Thoracic aorta (tissue), 2 donors: ENCODE measurements at regions not wholly inside any gene's neighbourhood (a gene's known extent, or its start where the extent isn't known, plus 50 kb on each side); places are given as distances from the start of the nearest gene placed in this dataset.
A peak's percentile ranks its signal among the peaks of the same experiment; 100 is the strongest.

Experiments used
- ATAC-seq: fragments of 150-250 bp; one replicate; pipeline ENCODE4 v1.8.0; 2017; ENCODE audit warnings: low read depth; ENCODE audit not compliant: insufficient number of reproducible peaks, low FRiP score
- DNase-seq: peaks from one replicate; pipeline ENCODE4 v3.0.0-alpha.2; 2020; ENCODE audit warnings: low spot score
- H3K27ac ChIP-seq, 2 donors: fragments of 200-600 bp; sonication (generic); 1 replicate in 1 of 2; 2 replicates in 1 of 2; pipeline ENCODE4 v1.5.1; 2016; ENCODE audit warnings: mild to moderate bottlenecking in 2 of 2, moderate library complexity in 2 of 2
- H3K27me3 ChIP-seq: fragments of 200-600 bp; sonication (generic); replicated peaks from 2 replicates; pipeline ENCODE4 v1.6.0; 2016; ENCODE audit warnings: mild to moderate bottlenecking; ENCODE audit not compliant: insufficient read depth
- H3K36me3 ChIP-seq: fragments of 200-600 bp; sonication (generic); one replicate; pipeline ENCODE4 v1.5.1; 2016
- H3K4me1 ChIP-seq, 2 donors: fragments of 200-600 bp; sonication (generic); 1 replicate in 1 of 2; 2 replicates in 1 of 2; pipeline versions ENCODE4 v1.5.1 to v1.6.0; 2016; ENCODE audit warnings: low read depth in 2 of 2, mild to moderate bottlenecking in 1 of 2; ENCODE audit not compliant: control insufficient read depth in 1 of 2
- H3K4me3 ChIP-seq: fragments of 200-600 bp; sonication (generic); 2 replicates; pipeline ENCODE4 v1.5.1; 2016; ENCODE audit warnings: mild to moderate bottlenecking
- H3K9me3 ChIP-seq: fragments of 200-600 bp; sonication (generic); 2 replicates; pipeline ENCODE4 v1.5.1; 2016
- TF ChIP-seq, protein P1 (sequence below): fragments of 200-600 bp; sonication (generic); IDR thresholded peaks from one replicate; pipeline ENCODE4 v1.5.1; 2019; ENCODE audit warnings: antibody characterized with exemption

DNA sequence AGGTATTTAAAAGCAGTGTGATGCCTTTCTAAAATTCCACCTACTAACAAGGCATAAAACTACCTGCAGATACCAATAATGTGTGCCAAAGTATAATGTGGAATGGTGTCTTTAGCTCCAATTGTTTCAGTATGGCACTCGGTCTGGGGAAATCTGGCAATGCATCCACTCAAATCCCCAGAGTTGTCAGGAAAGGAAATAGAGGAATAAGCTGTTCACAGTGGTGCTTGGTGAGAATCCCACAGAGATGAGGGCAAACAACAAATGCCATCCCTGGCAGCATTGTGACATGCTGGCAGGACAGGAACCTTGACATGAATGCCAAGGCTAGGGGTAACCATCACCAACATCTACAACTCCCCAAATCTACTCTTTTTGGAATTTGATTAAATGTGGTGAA is 240.7 kb downstream of the BARHL2 start:
- H3K4me1 ChIP-seq = no peaks in the 10 kb centered on the region
- TF ChIP-seq, protein P1, sequence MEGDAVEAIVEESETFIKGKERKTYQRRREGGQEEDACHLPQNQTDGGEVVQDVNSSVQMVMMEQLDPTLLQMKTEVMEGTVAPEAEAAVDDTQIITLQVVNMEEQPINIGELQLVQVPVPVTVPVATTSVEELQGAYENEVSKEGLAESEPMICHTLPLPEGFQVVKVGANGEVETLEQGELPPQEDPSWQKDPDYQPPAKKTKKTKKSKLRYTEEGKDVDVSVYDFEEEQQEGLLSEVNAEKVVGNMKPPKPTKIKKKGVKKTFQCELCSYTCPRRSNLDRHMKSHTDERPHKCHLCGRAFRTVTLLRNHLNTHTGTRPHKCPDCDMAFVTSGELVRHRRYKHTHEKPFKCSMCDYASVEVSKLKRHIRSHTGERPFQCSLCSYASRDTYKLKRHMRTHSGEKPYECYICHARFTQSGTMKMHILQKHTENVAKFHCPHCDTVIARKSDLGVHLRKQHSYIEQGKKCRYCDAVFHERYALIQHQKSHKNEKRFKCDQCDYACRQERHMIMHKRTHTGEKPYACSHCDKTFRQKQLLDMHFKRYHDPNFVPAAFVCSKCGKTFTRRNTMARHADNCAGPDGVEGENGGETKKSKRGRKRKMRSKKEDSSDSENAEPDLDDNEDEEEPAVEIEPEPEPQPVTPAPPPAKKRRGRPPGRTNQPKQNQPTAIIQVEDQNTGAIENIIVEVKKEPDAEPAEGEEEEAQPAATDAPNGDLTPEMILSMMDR = no peak

GRCh38 chr1:90475631-90476030 is 241.5 kb downstream of the BARHL2 start:
- Histone ChIP-seq H3K27ac (no peak overlapping the region), H3K9me3 (no peaks in the 10 kb centered on the region), H3K4me1 (no peaks in the 10 kb centered on the region), H3K27me3 (no peaks in the 10 kb centered on the region), H3K4me3 (no peak overlapping the region), H3K36me3 (no peaks in the 10 kb centered on the region)
- ATAC-seq (no peak), DNase-seq (no peak)
- TF ChIP-seq, protein P1 = peak; percentile 16

More for the DNA sequence above, 240.7 kb downstream of the BARHL2 start:
- H3K9me3 ChIP-seq = no peaks in the 10 kb centered on the region
- no peak overlapping the region for H3K27ac ChIP-seq
- no peaks in the 10 kb centered on the region for H3K27me3 ChIP-seq
- H3K36me3 ChIP-seq = no peaks in the 10 kb centered on the region
- DNase-seq = no peak
- no peak overlapping the region for H3K4me3 ChIP-seq
- no peak for ATAC-seq

GRCh38 chr1:90474731-90475130 is 242.4 kb downstream of the BARHL2 start:
- TF ChIP-seq, protein P1 = no peak
- ATAC-seq (no peak), DNase-seq (no peak)
- H3K4me1 ChIP-seq = no peaks in the 10 kb centered on the region
- no peaks in the 10 kb centered on the region for H3K9me3 ChIP-seq
- no peak overlapping the region for H3K27ac ChIP-seq
- no peaks in the 10 kb centered on the region for H3K27me3 ChIP-seq
- H3K36me3 ChIP-seq = no peaks in the 10 kb centered on the region
- H3K4me3 ChIP-seq = no peak overlapping the region

GRCh38 chr1:90474158-90474557 is 242.9 kb downstream of the BARHL2 start:
- no peak for DNase-seq

GRCh38 chr1:90472775-90473174 is 244.3 kb downstream of the BARHL2 start:
- H3K4me3 ChIP-seq = no peak overlapping the region
- no peaks in the 10 kb centered on the region for H3K4me1 ChIP-seq
- no peak overlapping the region for H3K27ac ChIP-seq
- no peaks in the 10 kb centered on the region for H3K9me3 ChIP-seq
- TF ChIP-seq, protein P1 = no peak
- no peak for ATAC-seq
- no peaks in the 10 kb centered on the region for H3K36me3 ChIP-seq
- no peaks in the 10 kb centered on the region for H3K27me3 ChIP-seq
- no peak for DNase-seq

More at GRCh38 chr1:90474158-90474557, 242.9 kb downstream of the BARHL2 start:
- Histone ChIP-seq H3K36me3 (no peaks in the 10 kb centered on the region), H3K9me3 (no peaks in the 10 kb centered on the region), H3K27ac (no peak overlapping the region), H3K4me1 (no peaks in the 10 kb centered on the region), H3K4me3 (no peak overlapping the region), H3K27me3 (no peaks in the 10 kb centered on the region)
- TF ChIP-seq, protein P1 = no peak
- no peak for ATAC-seq
